GM19438 (cell line): ENCODE measurements at regions not wholly inside any gene's neighbourhood (a gene's known extent, or its start where the extent isn't known, plus 50 kb on each side); places are given as distances from the start of the nearest gene placed in this dataset.
"Not testable (repeated sequence)": the region's sequence is repeated elsewhere in the genome, so short reads cannot be mapped to it uniquely, and the experiment has no call there.

Source experiments
- ATAC-seq: cut with Tn5 transposase; IDR thresholded peaks from one replicate; pipeline ENCODE4 v1.9.1; 2021; ENCODE audit warnings: low read depth; ENCODE audit not compliant: unreplicated experiment

DNA sequence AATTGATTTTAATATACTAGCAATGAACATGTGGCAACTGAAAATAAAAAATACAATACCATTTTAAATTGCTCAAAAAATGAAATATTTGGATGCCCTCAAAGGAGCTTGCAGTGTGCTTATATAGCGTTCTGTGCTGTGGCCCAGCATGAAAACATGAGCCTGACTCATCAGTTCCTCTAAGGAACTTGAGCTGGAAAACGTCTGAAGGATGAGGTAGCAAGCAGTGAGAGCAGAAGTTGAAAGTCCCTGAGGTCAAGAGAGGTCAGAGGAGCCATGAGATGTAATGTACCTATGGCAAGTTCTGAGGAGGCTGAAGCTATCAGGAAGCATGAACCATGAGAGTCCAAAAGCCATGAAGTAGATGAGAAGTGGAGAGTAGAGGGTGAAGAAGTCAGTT lies 59.7 kb downstream of the HMGB3 start:
- no peak for ATAC-seq

- not testable (repeated sequence) for ATAC-seq
Measured at GRCh38 chrX:151066373-151066772, 83.2 kb downstream of the HMGB3 start.

GRCh38 chrX:151073767-151074166 lies 90.6 kb downstream of the HMGB3 start:
- ATAC-seq: no peak

DNA sequence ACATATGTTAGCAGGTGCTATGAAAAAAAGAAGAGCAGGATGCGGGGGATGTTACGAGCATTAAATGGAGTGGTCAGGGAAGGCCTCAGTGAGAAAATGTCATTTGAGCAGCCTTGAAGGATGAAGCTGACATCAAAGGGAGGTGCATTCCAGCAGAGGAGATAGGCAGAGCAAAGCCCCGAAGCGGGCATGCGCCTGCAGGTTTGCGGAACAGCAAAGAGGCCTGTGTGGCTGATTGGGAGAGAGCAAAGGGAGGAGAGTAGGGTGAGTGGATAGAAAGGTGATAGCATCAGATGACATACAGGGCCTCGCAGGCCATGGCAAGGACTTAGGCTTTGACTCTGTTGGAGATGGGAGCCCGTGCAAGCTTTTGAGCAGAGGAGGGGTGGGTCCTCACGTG lies 95.4 kb upstream of the GPR50 start:
- ATAC-seq: no peak

GRCh38 chrX:151082077-151082948 lies 94.1 kb upstream of the GPR50 start:
- peak; percentile 84 for ATAC-seq

GRCh38 chrX:151084454-151084853 lies 91.9 kb upstream of the GPR50 start:
- no peak for ATAC-seq

GRCh38 chrX:151085207-151085606 lies 91.2 kb upstream of the GPR50 start:
- ATAC-seq: no peak

- ATAC-seq: no peak
Measured at GRCh38 chrX:151088221-151088620, 88.2 kb upstream of the GPR50 start.

DNA sequence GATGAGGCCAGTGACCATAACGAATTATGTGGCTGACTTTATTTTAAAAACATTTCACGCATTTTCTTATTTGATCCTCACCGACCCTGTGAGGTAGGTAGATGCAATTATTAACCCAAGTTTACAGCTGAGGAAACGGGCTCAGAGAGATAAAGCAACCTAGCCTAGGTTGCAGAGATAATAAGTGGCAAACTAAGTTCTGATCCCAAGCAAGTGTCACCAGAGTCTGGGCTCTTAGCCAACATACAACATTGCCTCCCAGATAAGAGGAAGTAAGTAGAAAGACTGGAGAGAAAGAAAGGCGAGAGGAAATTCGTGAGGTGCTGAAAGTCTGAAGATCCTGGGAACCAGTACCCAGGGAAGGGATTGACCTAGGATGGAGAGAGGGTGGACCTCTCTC lies 77.4 kb upstream of the GPR50 start:
- no peak for ATAC-seq

- no peak for ATAC-seq
Measured at GRCh38 chrX:151100799-151101198, 75.6 kb upstream of the GPR50 start.

- ATAC-seq: not testable (repeated sequence)
Measured at GRCh38 chrX:151113200-151113599, 63.2 kb upstream of the GPR50 start.
